Neuronal stem cell (in vitro differentiated cells): ENCODE measurements at regions not wholly inside any gene's neighbourhood (a gene's known extent, or its start where the extent isn't known, plus 50 kb on each side); places are given as distances from the start of the nearest gene placed in this dataset.

Experiments used
- DNase-seq: peaks from one replicate; pipeline ENCODE4 v3.0.0-alpha.2; 2013; ENCODE audit warnings: low spot score
- H2AFZ ChIP-seq: one replicate; pipeline ENCODE4 v1.6.1; 2013; ENCODE audit warnings: mild to moderate bottlenecking, low read length, inconsistent platforms
- H2AK5ac ChIP-seq: 2 replicates; pipeline ENCODE4 v1.6.1; 2013; ENCODE audit warnings: low read depth, mild to moderate bottlenecking, inconsistent platforms, low read length, moderate library complexity, mixed read lengths
- H2BK120ac ChIP-seq: 2 replicates; pipeline ENCODE4 v1.6.1; 2013; ENCODE audit warnings: low read depth, mild to moderate bottlenecking, inconsistent platforms, low read length, moderate library complexity, mixed read lengths
- H2BK12ac ChIP-seq: one replicate; pipeline ENCODE4 v1.6.1; 2013; ENCODE audit warnings: low read length, inconsistent platforms
- H2BK15ac ChIP-seq: 2 replicates; pipeline ENCODE4 v1.6.1; 2013; ENCODE audit warnings: mild to moderate bottlenecking, low read length, inconsistent platforms, mixed read lengths
- H2BK5ac ChIP-seq: one replicate; pipeline ENCODE4 v1.6.1; 2013; ENCODE audit warnings: inconsistent platforms, mild to moderate bottlenecking, low read length, moderate library complexity
- H3K14ac ChIP-seq: one replicate; pipeline ENCODE4 v1.6.1; 2013; ENCODE audit warnings: low read length, inconsistent platforms
- H3K18ac ChIP-seq: 2 replicates; pipeline ENCODE4 v1.6.1; 2013; ENCODE audit warnings: low read length, inconsistent platforms
- H3K23ac ChIP-seq: 2 replicates; pipeline ENCODE4 v1.6.1; 2013; ENCODE audit warnings: low read depth, mild to moderate bottlenecking, mixed read lengths, low read length, inconsistent platforms; ENCODE audit not compliant: poor library complexity
- H3K27ac ChIP-seq: replicated peaks from 3 replicates; pipeline ENCODE4 v1.5.1; 2013; ENCODE audit warnings: low read length, inconsistent platforms
- H3K27me3 ChIP-seq, 3 experiments: 2 replicates each; pipeline ENCODE4 v1.6.1; 2013; ENCODE audit warnings: low read length in 3 of 3, mild to moderate bottlenecking in 2 of 3, inconsistent platforms in 1 of 3, low read depth in 1 of 3, mixed read lengths in 1 of 3, moderate library complexity in 1 of 3; ENCODE audit not compliant: control insufficient read depth in 3 of 3, insufficient read depth in 3 of 3
- H3K36me3 ChIP-seq, 2 donors: replicated peaks in 1 of 2; 2 replicates each; pipeline ENCODE4 v1.6.1; 2013; ENCODE audit warnings: low read length in 2 of 2; ENCODE audit not compliant: control insufficient read depth in 2 of 2, insufficient read depth in 2 of 2
- H3K4ac ChIP-seq: 2 replicates; pipeline ENCODE4 v1.6.1; 2013; ENCODE audit warnings: inconsistent platforms, mild to moderate bottlenecking, low read length, moderate library complexity
- H3K4me1 ChIP-seq, 2 donors: 1 replicate in 1 of 2; 2 replicates in 1 of 2; pipeline ENCODE4 v1.6.1; 2013; ENCODE audit warnings: low read length in 2 of 2, low read depth in 1 of 2; ENCODE audit not compliant: control insufficient read depth in 2 of 2, insufficient read depth in 1 of 2
- H3K4me2 ChIP-seq: one replicate; pipeline ENCODE4 v1.6.1; 2013; ENCODE audit warnings: mild to moderate bottlenecking, low read length, inconsistent platforms; ENCODE audit not compliant: insufficient read depth, poor library complexity, severe bottlenecking
- H3K4me3 ChIP-seq, 2 donors: 2 replicates each; pipeline ENCODE4 v1.5.1; 2013; ENCODE audit warnings: low read length in 2 of 2, mild to moderate bottlenecking in 2 of 2, inconsistent platforms in 1 of 2, moderate library complexity in 1 of 2
- H3K79me1 ChIP-seq: one replicate; pipeline ENCODE4 v1.6.1; 2013; ENCODE audit warnings: low read depth, mild to moderate bottlenecking, inconsistent platforms, low read length, moderate library complexity
- H3K9ac ChIP-seq: one replicate; pipeline ENCODE4 v1.6.1; 2013; ENCODE audit warnings: mild to moderate bottlenecking, low read depth, low read length, inconsistent platforms; ENCODE audit not compliant: poor library complexity
- H3K9me3 ChIP-seq, 2 donors: replicated peaks in 1 of 2; 2 replicates each; pipeline versions ENCODE3 to v1.6.1; 2013; ENCODE audit warnings: low read length in 2 of 2, mild to moderate bottlenecking in 2 of 2, inconsistent platforms in 1 of 2, low read depth in 1 of 2, mixed read lengths in 1 of 2, moderate library complexity in 1 of 2; ENCODE audit not compliant: control insufficient read depth in 2 of 2, insufficient read depth in 1 of 2
- H4K8ac ChIP-seq: one replicate; pipeline ENCODE4 v1.6.1; 2013; ENCODE audit warnings: low read depth, mild to moderate bottlenecking, inconsistent platforms, low read length, moderate library complexity
- H4K91ac ChIP-seq: one replicate; pipeline ENCODE4 v1.6.1; 2013; ENCODE audit warnings: low read length, low read depth, mild to moderate bottlenecking, inconsistent platforms; ENCODE audit not compliant: poor library complexity
- WGBS, 2 donors: extraction: QIAGEN DNeasy Blood & Tissue Kit; methylation state at CpG; one replicate each; pipeline ENCODE4 v1.1.7; 2013; ENCODE audit warnings: missing lambda C conversion rate in 2 of 2, mixed read lengths in 1 of 2; ENCODE audit not compliant: insufficient read length in 2 of 2, insufficient replicate concordance in 1 of 2; ENCODE audit errors: extremely low coverage in 2 of 2; 5-methylcytosine and 5-hydroxymethylcytosine counted together

- Histone ChIP-seq H2BK12ac (no peak overlapping the region), H3K18ac (no peak overlapping the region), H2BK120ac (no peak overlapping the region), H4K8ac (no peak overlapping the region), H3K27ac (no peak overlapping the region), H3K36me3 (no peaks in the 10 kb centered on the region), H2BK5ac (no peak overlapping the region), H4K91ac (no peak overlapping the region), H3K14ac (no peak overlapping the region), H3K79me1 (no peaks in the 10 kb centered on the region), H3K23ac (no peak overlapping the region), H3K27me3 (no peaks in the 10 kb centered on the region), H3K4me1 (no peaks in the 10 kb centered on the region), H2BK15ac (no peak overlapping the region), H2AFZ (no peak overlapping the region), H3K9ac (no peak overlapping the region), H3K4me3 (no peak overlapping the region), H3K9me3 (no peaks in the 10 kb centered on the region), H2AK5ac (no peak overlapping the region), H3K4me2 (no peak overlapping the region), H3K4ac (no peak overlapping the region)
- no CpG with 5 or more reads among the region's 1 CpG for WGBS, 2 donors
- DNase-seq, result no peak
Observed at GRCh38 chr18:56268952-56269351, 369.4 kb downstream of the TXNL1 start.

DNA sequence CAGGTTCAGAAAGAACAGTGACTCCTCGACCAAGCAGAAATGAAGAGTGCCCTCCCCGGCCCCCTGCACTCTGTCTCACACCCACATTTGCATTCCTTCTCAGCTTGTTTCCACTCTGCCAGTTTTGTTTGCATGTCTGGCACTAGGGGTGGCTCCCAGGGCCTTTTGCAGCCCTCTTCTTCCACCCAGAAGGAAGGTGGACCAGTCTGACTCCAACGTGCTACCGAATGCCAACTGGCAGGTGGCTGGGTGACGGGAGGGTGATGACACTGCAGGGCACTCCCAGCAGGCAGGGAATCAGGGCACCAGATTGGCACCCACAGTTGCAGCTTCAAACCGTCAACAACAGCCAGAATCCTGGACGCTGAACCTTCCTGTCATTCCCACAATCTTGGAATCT lies 371.1 kb downstream of the TXNL1 start:
- Histone ChIP-seq H3K4me2 (no peak overlapping the region), H3K18ac (no peak overlapping the region), H3K27ac (no peak overlapping the region), H3K23ac (no peak overlapping the region), H4K8ac (no peak overlapping the region), H3K9me3 (no peaks in the 10 kb centered on the region), H3K79me1 (no peaks in the 10 kb centered on the region), H2BK15ac (peak overlapping the region; percentile 56), H2BK5ac (no peak overlapping the region), H2BK120ac (no peak overlapping the region), H3K9ac (no peak overlapping the region), H3K14ac (no peak overlapping the region), H4K91ac (no peak overlapping the region), H3K4me3 (no peak overlapping the region), H2BK12ac (no peak overlapping the region), H3K4ac (no peak overlapping the region), H3K4me1 (no peaks in the 10 kb centered on the region), H3K36me3 (no peaks in the 10 kb centered on the region), H2AFZ (no peak overlapping the region), H3K27me3 (no peaks in the 10 kb centered on the region), H2AK5ac (no peak overlapping the region)
- no peak for DNase-seq
- no CpG with 5 or more reads among the region's 7 CpGs for WGBS, 2 donors

DNA sequence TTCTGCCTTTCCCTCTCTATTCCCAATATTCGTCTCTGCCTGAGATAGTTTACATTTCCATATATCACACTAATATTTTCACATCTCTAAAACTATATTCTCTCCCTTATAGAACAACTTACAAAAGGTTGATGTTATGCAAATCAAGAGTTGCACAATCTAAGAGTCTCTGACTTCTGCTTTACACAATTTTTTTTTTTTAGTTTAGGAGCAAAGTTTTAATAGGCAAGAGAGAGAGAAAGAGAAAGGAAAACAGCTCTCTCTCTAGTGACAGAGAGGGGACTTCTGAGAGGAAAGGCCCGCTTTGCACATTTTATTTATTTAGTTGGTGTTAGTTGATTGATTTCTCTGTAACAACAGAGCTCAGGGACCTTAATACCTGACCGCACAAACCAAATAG lies 380.2 kb downstream of the TXNL1 start:
- no peak overlapping the region for H2BK15ac ChIP-seq
- H4K8ac ChIP-seq, result no peak overlapping the region
- H3K9me3 ChIP-seq, result peaks cover 0 to 8% of the 10 kb centered on the region in 2 donors
- no peak overlapping the region for H3K4me2 ChIP-seq
- H3K27ac ChIP-seq, result no peak overlapping the region
- no peak overlapping the region for H2BK12ac ChIP-seq
- no peaks in the 10 kb centered on the region for H3K36me3 ChIP-seq
- H2AK5ac ChIP-seq, result no peak overlapping the region
- H3K4me1 ChIP-seq, result peaks cover 0 to 8% of the 10 kb centered on the region in 2 donors
- H3K79me1 ChIP-seq, result no peaks in the 10 kb centered on the region
- no peak overlapping the region for H3K23ac ChIP-seq
- H3K4me3 ChIP-seq, result no peak overlapping the region
- H2AFZ ChIP-seq, result no peak overlapping the region
- WGBS, 2 donors, result 100% methylated on average over 1 of the region's 3 CpGs; no CpG with 5 or more reads in 1 of the 2 donors
- H2BK120ac ChIP-seq, result no peak overlapping the region
- H3K27me3 ChIP-seq, result no peaks in the 10 kb centered on the region
- no peak overlapping the region for H3K14ac ChIP-seq
- DNase-seq, result no peak
- no peak overlapping the region for H3K9ac ChIP-seq
- H4K91ac ChIP-seq, result no peak overlapping the region
- H3K4ac ChIP-seq, result no peak overlapping the region
- no peak overlapping the region for H3K18ac ChIP-seq
- no peak overlapping the region for H2BK5ac ChIP-seq

DNA sequence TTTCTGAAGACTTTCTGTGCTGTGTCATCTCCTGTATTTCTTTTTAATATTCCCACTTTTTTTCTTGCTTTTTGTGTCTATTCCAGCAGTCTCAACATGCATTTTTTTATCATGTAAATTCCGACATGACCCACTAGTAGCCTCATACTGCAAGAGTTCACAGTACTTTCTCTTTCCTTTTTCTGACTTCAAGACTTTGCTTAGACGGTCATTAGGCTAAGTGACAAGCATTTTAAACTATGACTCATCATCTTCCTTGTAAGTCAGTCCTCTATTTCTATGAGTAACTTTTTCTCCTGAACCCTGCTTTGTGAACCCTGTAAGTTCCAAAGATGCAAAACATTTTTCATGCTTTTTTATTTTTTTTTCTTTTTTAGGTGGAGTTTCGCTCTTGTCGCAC lies 381.2 kb downstream of the TXNL1 start:
- Histone ChIP-seq H3K4me2 (no peak overlapping the region), H3K4me3 (no peak overlapping the region), H3K9me3 (peaks cover 0 to 8% of the 10 kb centered on the region in 2 donors), H3K4ac (no peak overlapping the region), H2BK5ac (no peak overlapping the region), H3K14ac (no peak overlapping the region), H4K8ac (no peak overlapping the region), H3K18ac (no peak overlapping the region), H2BK12ac (no peak overlapping the region), H3K79me1 (no peaks in the 10 kb centered on the region), H2BK120ac (no peak overlapping the region), H3K36me3 (no peaks in the 10 kb centered on the region), H3K4me1 (peaks cover 4 to 17% of the 10 kb centered on the region in 2 donors), H3K23ac (no peak overlapping the region), H4K91ac (no peak overlapping the region), H2AK5ac (no peak overlapping the region), H2BK15ac (no peak overlapping the region), H3K9ac (no peak overlapping the region), H3K27ac (no peak overlapping the region), H3K27me3 (no peaks in the 10 kb centered on the region), H2AFZ (no peak overlapping the region)
- DNase-seq, result no peak
- no CpG with 5 or more reads among the region's 4 CpGs for WGBS, 2 donors
